Neural progenitor cell (in vitro differentiated cells): ENCODE measurements at regions not wholly inside any gene's neighbourhood (a gene's known extent, or its start where the extent isn't known, plus 50 kb on each side); places are given as distances from the start of the nearest gene placed in this dataset.

Experiments used
- EZH2 ChIP-seq: fragments of 200-600 bp; sonication (generic); IDR thresholded peaks from 2 replicates; pipeline ENCODE4 v1.6.1; 2017; ENCODE audit warnings: antibody characterized with exemption, mild to moderate bottlenecking, moderate library complexity
- EZH2phosphoT487 ChIP-seq: fragments of 200-600 bp; sonication (generic); IDR thresholded peaks from 2 replicates; pipeline ENCODE4 v1.6.1; 2017; ENCODE audit warnings: antibody characterized with exemption
- TF ChIP-seq, protein P1 (sequence below): fragments of 200-600 bp; sonication (generic); IDR thresholded peaks from 2 replicates; pipeline ENCODE4 v1.5.1; 2017; ENCODE audit warnings: antibody characterized with exemption, mild to moderate bottlenecking

DNA sequence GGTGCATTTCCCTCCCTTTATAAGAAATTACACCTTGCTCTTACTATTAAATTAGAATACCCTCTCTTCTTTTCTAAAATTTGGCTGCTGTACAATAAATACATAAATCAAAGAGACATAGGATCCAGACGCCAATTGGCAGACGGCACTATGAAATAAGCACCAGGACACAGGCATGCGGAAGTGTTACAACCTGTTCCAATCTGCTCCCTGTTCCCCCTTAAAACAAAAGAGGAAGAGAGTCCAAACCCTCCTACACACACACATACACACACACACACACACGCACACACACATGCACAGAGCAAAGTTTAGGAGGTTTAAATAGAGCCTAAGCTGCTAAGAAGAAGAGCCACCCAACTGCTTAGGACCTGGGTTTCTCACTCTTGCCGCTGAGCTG is 75.6 kb upstream of the ZNF507 start:
- TF ChIP-seq, protein P1, sequence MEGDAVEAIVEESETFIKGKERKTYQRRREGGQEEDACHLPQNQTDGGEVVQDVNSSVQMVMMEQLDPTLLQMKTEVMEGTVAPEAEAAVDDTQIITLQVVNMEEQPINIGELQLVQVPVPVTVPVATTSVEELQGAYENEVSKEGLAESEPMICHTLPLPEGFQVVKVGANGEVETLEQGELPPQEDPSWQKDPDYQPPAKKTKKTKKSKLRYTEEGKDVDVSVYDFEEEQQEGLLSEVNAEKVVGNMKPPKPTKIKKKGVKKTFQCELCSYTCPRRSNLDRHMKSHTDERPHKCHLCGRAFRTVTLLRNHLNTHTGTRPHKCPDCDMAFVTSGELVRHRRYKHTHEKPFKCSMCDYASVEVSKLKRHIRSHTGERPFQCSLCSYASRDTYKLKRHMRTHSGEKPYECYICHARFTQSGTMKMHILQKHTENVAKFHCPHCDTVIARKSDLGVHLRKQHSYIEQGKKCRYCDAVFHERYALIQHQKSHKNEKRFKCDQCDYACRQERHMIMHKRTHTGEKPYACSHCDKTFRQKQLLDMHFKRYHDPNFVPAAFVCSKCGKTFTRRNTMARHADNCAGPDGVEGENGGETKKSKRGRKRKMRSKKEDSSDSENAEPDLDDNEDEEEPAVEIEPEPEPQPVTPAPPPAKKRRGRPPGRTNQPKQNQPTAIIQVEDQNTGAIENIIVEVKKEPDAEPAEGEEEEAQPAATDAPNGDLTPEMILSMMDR: no peak
- no peak for TF ChIP-seq EZH2
- no peak for TF ChIP-seq EZH2phosphoT487
